ENCODE measurements at regions not wholly inside any gene's neighbourhood (a gene's known extent, or its start where the extent isn't known, plus 50 kb on each side); places are given as distances from the start of the nearest gene placed in this dataset.

DNA sequence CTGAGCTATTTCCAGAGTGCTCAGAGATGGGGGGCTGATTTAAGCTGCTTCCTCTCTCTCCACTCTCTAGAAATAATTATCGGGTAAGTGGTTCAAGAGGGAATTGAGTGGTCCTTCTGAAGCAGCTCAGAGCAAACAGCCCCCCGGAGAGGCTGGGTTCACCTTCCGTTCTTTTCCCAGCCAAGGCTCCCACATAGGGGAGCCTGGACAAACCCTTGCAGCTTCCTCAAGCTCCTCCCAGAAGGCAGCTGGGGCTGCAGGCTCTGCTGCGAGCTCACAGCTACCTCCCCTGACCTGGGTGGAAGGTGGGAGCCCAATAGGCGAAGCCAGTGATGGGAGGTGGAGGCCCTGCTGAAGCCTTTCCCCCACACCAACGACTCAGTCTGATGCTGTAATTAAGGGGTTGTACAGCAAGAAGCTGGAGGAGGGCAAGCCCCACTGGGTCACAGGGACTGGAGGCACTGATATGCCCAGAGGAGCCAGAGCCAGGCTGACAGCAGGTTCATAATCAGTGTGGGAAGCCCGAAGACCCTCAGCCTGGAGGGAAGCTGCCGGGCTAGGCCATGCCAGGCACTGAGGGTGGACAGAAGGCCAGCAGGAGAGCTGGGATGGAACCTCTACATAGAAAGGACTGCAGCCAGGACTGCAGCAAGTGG is 52.4 kb downstream of the ARL6IP4 start:
- H3K27ac ChIP-seq (ENCODE audit: insufficient read depth, low read depth, low read length, poor library complexity, severe bottlenecking) = no peak overlapping the region
- no peak overlapping the region for H3K4me3 ChIP-seq (ENCODE audit: insufficient read depth, low read depth, low read length)
- H3K27me3 ChIP-seq (ENCODE audit: control insufficient read depth, insufficient read depth, low read length, poor library complexity, severe bottlenecking) = no peaks in the 10 kb centered on the region
- no peaks in the 10 kb centered on the region for H3K36me3 ChIP-seq (ENCODE audit: control insufficient read depth, insufficient read depth, low read length)
- H3K9me3 ChIP-seq (ENCODE audit: control insufficient read depth, low read length) = no peaks in the 10 kb centered on the region
- 89 to 91% methylated on average over 8 of the region's 8 CpGs for WGBS, 2 experiments
- H3K4me1 ChIP-seq (ENCODE audit: control insufficient read depth, insufficient read depth, low read length) = no peaks in the 10 kb centered on the region
